Mesendoderm (in vitro differentiated cells): ENCODE measurements at regions not wholly inside any gene's neighbourhood (a gene's known extent, or its start where the extent isn't known, plus 50 kb on each side); places are given as distances from the start of the nearest gene placed in this dataset.

ENCODE experiments used
- DNase-seq: peaks from one replicate; pipeline ENCODE4 v3.0.0; 2013
- H2AK5ac ChIP-seq: 2 replicates; pipeline ENCODE4 v1.6.1; 2013; ENCODE audit warnings: low read length, inconsistent platforms
- H2BK120ac ChIP-seq: 2 replicates; pipeline ENCODE4 v1.6.1; 2013; ENCODE audit warnings: low read depth, mild to moderate bottlenecking, low read length, moderate library complexity, mixed read lengths
- H2BK15ac ChIP-seq: replicated peaks from 2 replicates; pipeline ENCODE4 v1.6.1; 2013; ENCODE audit warnings: low read depth, mild to moderate bottlenecking, moderate library complexity
- H2BK5ac ChIP-seq: 2 replicates; pipeline ENCODE4 v1.6.1; 2013; ENCODE audit warnings: low read length, inconsistent platforms
- H3K18ac ChIP-seq: 2 replicates; pipeline ENCODE4 v1.6.1; 2013; ENCODE audit warnings: mild to moderate bottlenecking, low read length, mixed read lengths
- H3K23ac ChIP-seq: one replicate; pipeline ENCODE4 v1.6.1; 2013; ENCODE audit warnings: low read length
- H3K27ac ChIP-seq: 2 replicates; pipeline ENCODE4 v1.5.1; 2013; ENCODE audit warnings: low read depth, mild to moderate bottlenecking, inconsistent platforms, low read length, moderate library complexity
- H3K27me3 ChIP-seq: 2 replicates; pipeline ENCODE4 v1.6.1; 2013; ENCODE audit warnings: low read length, control low read depth, mild to moderate bottlenecking, inconsistent platforms; ENCODE audit not compliant: insufficient read depth, poor library complexity
- H3K36me3 ChIP-seq: 2 replicates; pipeline ENCODE4 v1.6.1; 2013; ENCODE audit warnings: low read length, inconsistent platforms; ENCODE audit not compliant: control insufficient read depth, insufficient read depth
- H3K4ac ChIP-seq: one replicate; pipeline ENCODE4 v1.6.1; 2013; ENCODE audit warnings: low read depth, mild to moderate bottlenecking, low read length, moderate library complexity
- H3K4me1 ChIP-seq: 2 replicates; pipeline ENCODE4 v1.6.1; 2013; ENCODE audit warnings: low read depth, low read length, inconsistent platforms; ENCODE audit not compliant: control insufficient read depth
- H3K4me2 ChIP-seq: 2 replicates; pipeline ENCODE4 v1.6.1; 2013; ENCODE audit warnings: low read length
- H3K4me3 ChIP-seq: 2 replicates; pipeline ENCODE4 v1.5.1; 2013; ENCODE audit warnings: mild to moderate bottlenecking, low read length
- H3K56ac ChIP-seq: one replicate; pipeline ENCODE4 v1.6.1; 2013; ENCODE audit warnings: low read length
- H3K79me1 ChIP-seq: 2 replicates; pipeline ENCODE4 v1.6.1; 2013; ENCODE audit warnings: low read length, inconsistent platforms
- H3K79me2 ChIP-seq: 2 replicates; pipeline ENCODE4 v1.6.1; 2013; ENCODE audit warnings: mild to moderate bottlenecking, low read length; ENCODE audit not compliant: control insufficient read depth, insufficient read depth
- H3K9ac ChIP-seq: 2 replicates; pipeline ENCODE4 v1.6.1; 2013; ENCODE audit warnings: low read length, inconsistent platforms
- H4K5ac ChIP-seq: one replicate; pipeline ENCODE4 v1.6.1; 2013; ENCODE audit warnings: low read length
- H4K8ac ChIP-seq: one replicate; pipeline ENCODE4 v1.6.1; 2013; ENCODE audit warnings: low read depth, mild to moderate bottlenecking, control low read depth, low read length, moderate library complexity
- WGBS: extraction: QIAGEN DNeasy Blood & Tissue Kit; methylation state at CpG from one replicate; pipeline ENCODE4 v1.1.7; 2013; ENCODE audit warnings: low lambda C conversion rate, missing lambda C conversion rate; ENCODE audit not compliant: insufficient coverage; ENCODE audit errors: extremely low coverage; 5-methylcytosine and 5-hydroxymethylcytosine counted together

- Histone ChIP-seq H3K27me3 (no peaks in the 10 kb centered on the region), H3K79me1 (no peaks in the 10 kb centered on the region), H3K4me1 (no peaks in the 10 kb centered on the region), H2BK5ac (no peak overlapping the region), H2BK15ac (no peak overlapping the region), H3K4ac (no peak overlapping the region), H4K5ac (no peak overlapping the region), H4K8ac (no peak overlapping the region), H3K4me3 (no peak overlapping the region), H3K9ac (no peak overlapping the region), H3K79me2 (no peaks in the 10 kb centered on the region), H3K36me3 (no peaks in the 10 kb centered on the region), H3K56ac (no peak overlapping the region), H3K4me2 (no peak overlapping the region), H2AK5ac (no peak overlapping the region), H3K23ac (no peak overlapping the region), H3K18ac (no peak overlapping the region), H2BK120ac (no peak overlapping the region), H3K27ac (no peak overlapping the region)
- no CpG with 5 or more reads among the region's 4 CpGs for WGBS
- no peak for DNase-seq
These were observed 570.5 kb upstream of the CFAP20DC start for GRCh38 chr3:59620325-59620724.

DNA sequence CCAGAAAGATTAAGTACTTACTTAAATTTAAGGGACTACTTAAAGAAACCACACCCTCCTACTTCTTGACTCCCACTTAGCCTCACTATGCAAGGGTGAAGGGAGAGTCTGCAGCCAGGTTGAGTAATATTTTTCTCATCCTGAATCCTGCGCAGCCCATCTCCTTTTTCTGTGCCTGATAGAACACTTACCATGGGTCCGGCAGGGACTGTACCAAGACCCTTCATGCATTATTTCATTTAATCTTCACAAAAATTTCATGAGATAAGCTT lies 562.6 kb upstream of the CFAP20DC start:
- DNase-seq, result no peak
- no peak overlapping the region for H3K56ac ChIP-seq
- H2BK15ac ChIP-seq, result no peak overlapping the region
- no peak overlapping the region for H2AK5ac ChIP-seq
- no peak overlapping the region for H2BK5ac ChIP-seq
- no peak overlapping the region for H2BK120ac ChIP-seq
- no peak overlapping the region for H3K27ac ChIP-seq
- WGBS, result no CpG with 5 or more reads among the region's 2 CpGs
- H3K79me2 ChIP-seq, result no peaks in the 10 kb centered on the region
- H4K8ac ChIP-seq, result no peak overlapping the region
- H3K4me2 ChIP-seq, result no peak overlapping the region
- H3K36me3 ChIP-seq, result no peaks in the 10 kb centered on the region
- H4K5ac ChIP-seq, result no peak overlapping the region
- no peaks in the 10 kb centered on the region for H3K79me1 ChIP-seq
- H3K4ac ChIP-seq, result no peak overlapping the region
- H3K9ac ChIP-seq, result no peak overlapping the region
- no peak overlapping the region for H3K4me3 ChIP-seq
- no peak overlapping the region for H3K23ac ChIP-seq
- H3K27me3 ChIP-seq, result no peaks in the 10 kb centered on the region
- no peak overlapping the region for H3K18ac ChIP-seq
- H3K4me1 ChIP-seq, result no peaks in the 10 kb centered on the region

DNA sequence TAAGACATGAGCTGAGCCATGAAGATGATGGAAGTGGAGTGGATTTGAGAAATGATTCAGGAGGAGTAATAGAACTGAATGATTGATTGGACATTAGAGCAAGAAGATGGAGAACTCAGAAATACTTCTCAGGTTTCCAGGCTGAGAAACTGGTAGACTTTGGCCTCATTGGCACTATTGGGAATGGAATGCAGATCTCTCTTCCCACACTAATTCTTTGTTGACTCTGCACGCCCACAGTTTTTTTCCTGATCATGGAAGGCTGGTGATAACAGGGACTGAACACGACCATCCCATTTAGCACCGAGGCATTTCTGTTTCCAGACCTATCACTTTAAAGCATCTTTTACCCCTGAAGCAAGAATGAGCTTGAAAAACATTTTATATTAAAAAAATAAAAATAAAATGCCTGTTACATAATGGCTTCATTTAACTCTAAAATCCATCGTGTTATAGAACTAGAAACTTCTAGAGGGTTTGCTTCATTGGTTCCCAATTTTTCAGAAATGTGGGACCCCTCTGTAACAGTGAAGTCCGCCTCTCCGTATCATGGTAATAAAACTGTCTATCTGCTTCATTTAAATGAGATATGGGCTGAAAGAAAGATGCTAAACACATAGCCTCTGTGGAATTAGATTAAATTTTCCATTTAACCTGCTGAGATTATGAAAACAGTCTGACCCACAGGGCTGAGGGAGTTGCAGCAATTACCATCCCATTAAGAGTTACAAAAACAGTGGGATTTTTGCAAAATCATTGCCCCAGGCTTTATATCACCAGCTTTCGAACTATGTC lies 562.0 kb upstream of the CFAP20DC start:
- no peak overlapping the region for H3K9ac ChIP-seq
- H3K4me2 ChIP-seq, result no peak overlapping the region
- no CpG with 5 or more reads among the region's 7 CpGs for WGBS
- no peak overlapping the region for H2BK5ac ChIP-seq
- H3K79me2 ChIP-seq, result no peaks in the 10 kb centered on the region
- no peak overlapping the region for H2BK15ac ChIP-seq
- H3K23ac ChIP-seq, result no peak overlapping the region
- no peak overlapping the region for H2AK5ac ChIP-seq
- H3K18ac ChIP-seq, result no peak overlapping the region
- no peak overlapping the region for H3K56ac ChIP-seq
- H3K27ac ChIP-seq, result no peak overlapping the region
- no peak for DNase-seq
- no peak overlapping the region for H4K5ac ChIP-seq
- no peaks in the 10 kb centered on the region for H3K27me3 ChIP-seq
- no peak overlapping the region for H4K8ac ChIP-seq
- no peaks in the 10 kb centered on the region for H3K4me1 ChIP-seq
- H3K4me3 ChIP-seq, result no peak overlapping the region
- no peaks in the 10 kb centered on the region for H3K36me3 ChIP-seq
- no peak overlapping the region for H3K4ac ChIP-seq
- no peaks in the 10 kb centered on the region for H3K79me1 ChIP-seq
- no peak overlapping the region for H2BK120ac ChIP-seq

DNA sequence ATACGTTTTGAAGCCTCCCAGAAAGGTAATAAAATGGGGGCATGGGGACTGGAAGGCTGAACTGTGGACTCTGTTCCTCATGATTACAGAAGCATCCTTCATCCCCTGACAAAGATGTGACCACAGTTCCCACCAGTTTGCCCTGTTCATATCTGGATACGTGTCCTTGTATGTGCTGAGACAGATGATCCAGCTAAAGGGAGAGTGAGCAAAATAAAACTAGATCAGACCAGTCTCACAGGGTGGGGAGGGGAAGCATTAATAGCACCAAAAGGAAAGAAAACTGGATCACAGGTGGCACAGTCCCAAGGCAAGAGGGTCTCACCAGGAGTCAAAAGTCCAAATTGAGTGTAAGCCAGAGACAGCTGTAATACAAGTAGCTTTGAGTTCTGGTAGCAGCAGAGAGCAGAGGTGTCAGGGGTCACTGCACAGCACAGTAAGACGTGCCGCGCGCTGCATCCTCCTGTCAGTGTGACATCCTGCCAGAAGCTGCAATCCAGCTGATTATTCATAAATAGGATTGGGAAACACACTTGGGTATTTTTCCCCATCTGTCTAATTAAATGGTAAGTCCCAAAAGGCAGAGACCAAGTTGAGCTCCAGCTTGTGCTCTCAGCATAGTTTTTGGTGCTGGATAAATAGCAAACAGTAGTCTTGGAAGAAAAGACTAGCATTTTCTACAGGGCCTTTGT lies 560.0 kb upstream of the CFAP20DC start:
- Histone ChIP-seq H2BK5ac (no peak overlapping the region), H4K5ac (no peak overlapping the region), H3K56ac (no peak overlapping the region), H3K79me2 (no peaks in the 10 kb centered on the region), H3K79me1 (no peaks in the 10 kb centered on the region), H3K36me3 (no peaks in the 10 kb centered on the region), H4K8ac (no peak overlapping the region), H3K27me3 (no peaks in the 10 kb centered on the region), H3K9ac (no peak overlapping the region), H3K4me3 (no peak overlapping the region), H3K27ac (no peak overlapping the region), H3K23ac (no peak overlapping the region), H2BK15ac (no peak overlapping the region), H3K18ac (no peak overlapping the region), H2BK120ac (no peak overlapping the region), H3K4me2 (no peak overlapping the region), H3K4me1 (no peaks in the 10 kb centered on the region), H3K4ac (no peak overlapping the region), H2AK5ac (no peak overlapping the region)
- WGBS, result no CpG with 5 or more reads among the region's 6 CpGs
- no peak for DNase-seq

- H2BK15ac ChIP-seq, result no peak overlapping the region
- no peak overlapping the region for H4K8ac ChIP-seq
- H3K79me1 ChIP-seq, result no peaks in the 10 kb centered on the region
- no peak overlapping the region for H3K9ac ChIP-seq
- H3K18ac ChIP-seq, result no peak overlapping the region
- no peak overlapping the region for H2BK120ac ChIP-seq
- no peaks in the 10 kb centered on the region for H3K36me3 ChIP-seq
- H3K79me2 ChIP-seq, result no peaks in the 10 kb centered on the region
- no peak overlapping the region for H3K4me3 ChIP-seq
- no peak overlapping the region for H3K56ac ChIP-seq
- WGBS, result no CpG with 5 or more reads among the region's 6 CpGs
- H2AK5ac ChIP-seq, result no peak overlapping the region
- DNase-seq, result no peak
- H3K4me2 ChIP-seq, result no peak overlapping the region
- no peak overlapping the region for H3K4ac ChIP-seq
- no peaks in the 10 kb centered on the region for H3K4me1 ChIP-seq
- no peak overlapping the region for H3K23ac ChIP-seq
- no peak overlapping the region for H2BK5ac ChIP-seq
- no peaks in the 10 kb centered on the region for H3K27me3 ChIP-seq
- no peak overlapping the region for H4K5ac ChIP-seq
- no peak overlapping the region for H3K27ac ChIP-seq
These were observed 558.5 kb upstream of the CFAP20DC start for GRCh38 chr3:59608356-59608755.

DNA sequence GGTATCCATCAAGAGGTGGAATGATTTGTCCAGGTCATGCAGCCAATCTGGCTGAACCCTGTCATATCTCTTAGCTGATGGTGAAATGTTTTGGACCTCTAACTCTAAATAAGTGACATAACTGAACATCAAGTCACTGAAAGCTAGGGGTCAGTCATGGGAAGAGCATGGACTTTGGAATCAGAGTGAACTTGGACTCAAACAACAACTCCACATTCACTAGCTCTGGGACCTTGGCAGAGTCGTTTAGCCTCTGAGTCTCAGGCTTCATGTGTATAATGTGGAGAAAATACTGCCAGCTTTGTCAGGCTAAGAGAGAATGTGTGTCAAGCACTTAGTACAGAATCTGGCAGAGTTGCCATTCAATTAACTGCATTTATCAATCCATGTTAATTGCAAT lies 557.8 kb upstream of the CFAP20DC start:
- Histone ChIP-seq H3K4me3 (no peak overlapping the region), H3K4me2 (no peak overlapping the region), H2BK120ac (no peak overlapping the region), H3K23ac (no peak overlapping the region), H3K4me1 (no peaks in the 10 kb centered on the region), H3K36me3 (no peaks in the 10 kb centered on the region), H3K79me2 (no peaks in the 10 kb centered on the region), H3K18ac (no peak overlapping the region), H3K79me1 (no peaks in the 10 kb centered on the region), H3K27ac (no peak overlapping the region), H4K8ac (no peak overlapping the region), H4K5ac (no peak overlapping the region), H2BK5ac (no peak overlapping the region), H2AK5ac (no peak overlapping the region), H2BK15ac (no peak overlapping the region), H3K56ac (no peak overlapping the region), H3K4ac (no peak overlapping the region), H3K9ac (no peak overlapping the region), H3K27me3 (no peaks in the 10 kb centered on the region)
- no CpG with 5 or more reads among the region's 1 CpG for WGBS
- peak; percentile 39 for DNase-seq
